ENCODE measurements at regions not wholly inside any gene's neighbourhood (a gene's known extent, or its start where the extent isn't known, plus 50 kb on each side); places are given as distances from the start of the nearest gene placed in this dataset.

- peak; percentile 20 for DNase-seq
Observed at GRCh38 chr11:122165607-122166371, 49.8 kb upstream of the BLID start.
